ENCODE measurements at regions not wholly inside any gene's neighbourhood (a gene's known extent, or its start where the extent isn't known, plus 50 kb on each side); places are given as distances from the start of the nearest gene placed in this dataset.

GRCh38 chr18:75563150-75563549, 135.6 kb upstream of the SMIM21 start:
- TF ChIP-seq CTCF (IDR thresholded peaks at IDR 0.05) (no peak), POLR2A (IDR thresholded peaks at IDR 0.05) (no peak)

Data from adrenal gland (tissue), 5 donors.